ENCODE measurements at regions not wholly inside any gene's neighbourhood (a gene's known extent, or its start where the extent isn't known, plus 50 kb on each side); places are given as distances from the start of the nearest gene placed in this dataset.

DNA sequence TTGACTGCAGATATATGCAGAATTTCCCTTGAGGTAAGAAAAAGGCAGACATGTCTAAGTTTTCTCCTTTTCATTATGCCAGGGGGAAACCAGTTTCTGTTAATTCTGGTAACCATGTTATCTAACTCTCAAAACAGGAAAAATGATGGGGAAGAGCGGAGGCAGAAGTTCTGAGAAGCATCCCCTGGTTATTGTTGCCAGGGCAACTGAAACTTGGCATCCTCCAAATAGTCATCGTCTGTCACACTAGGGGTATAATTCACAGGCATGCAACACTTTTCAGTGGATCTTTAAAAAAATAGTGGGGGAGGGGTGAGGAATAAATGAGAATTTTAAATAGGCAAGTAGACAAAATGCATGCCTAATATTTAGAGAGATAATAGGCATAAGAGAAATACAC is 715.3 kb upstream of the CXADR start:
- no peak for TF ChIP-seq CTCF (IDR thresholded peaks at IDR 0.05; ENCODE audit: low read depth, low read length, missing control alignments)
- no peak for DNase-seq (ENCODE audit: low read depth)
- in situ Hi-C loops (cut with HindIII; ENCODE audit: low sequenced_read_pairs): no loop called here
- no peak overlapping the region for H3K4me3 ChIP-seq (ENCODE audit: low read depth, low read length)

DNA sequence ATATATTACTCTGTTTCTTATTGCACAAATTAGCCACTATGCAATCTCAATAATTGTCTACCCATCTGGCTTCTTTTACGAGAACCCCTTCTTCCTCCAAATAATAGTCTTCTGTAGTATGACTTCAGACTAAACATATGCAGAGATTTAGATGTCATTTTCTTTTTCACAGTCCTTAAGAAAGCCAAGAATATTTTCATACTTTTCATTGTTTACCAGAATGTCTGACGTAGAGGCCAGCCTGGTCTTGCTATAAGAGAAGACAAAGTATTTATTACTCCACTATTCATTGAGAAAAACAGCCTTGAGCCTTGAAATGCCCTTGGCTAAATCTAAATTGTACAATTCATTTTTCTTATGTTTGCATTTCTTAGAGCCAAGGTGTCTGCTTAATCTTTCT is 714.9 kb upstream of the CXADR start:
- in situ Hi-C loops (cut with HindIII; ENCODE audit: low sequenced_read_pairs): no loop called here
- no peak for DNase-seq (ENCODE audit: low read depth)
- TF ChIP-seq CTCF (IDR thresholded peaks at IDR 0.05; ENCODE audit: low read depth, low read length, missing control alignments): no peak
- no peak overlapping the region for H3K4me3 ChIP-seq (ENCODE audit: low read depth, low read length)

DNA sequence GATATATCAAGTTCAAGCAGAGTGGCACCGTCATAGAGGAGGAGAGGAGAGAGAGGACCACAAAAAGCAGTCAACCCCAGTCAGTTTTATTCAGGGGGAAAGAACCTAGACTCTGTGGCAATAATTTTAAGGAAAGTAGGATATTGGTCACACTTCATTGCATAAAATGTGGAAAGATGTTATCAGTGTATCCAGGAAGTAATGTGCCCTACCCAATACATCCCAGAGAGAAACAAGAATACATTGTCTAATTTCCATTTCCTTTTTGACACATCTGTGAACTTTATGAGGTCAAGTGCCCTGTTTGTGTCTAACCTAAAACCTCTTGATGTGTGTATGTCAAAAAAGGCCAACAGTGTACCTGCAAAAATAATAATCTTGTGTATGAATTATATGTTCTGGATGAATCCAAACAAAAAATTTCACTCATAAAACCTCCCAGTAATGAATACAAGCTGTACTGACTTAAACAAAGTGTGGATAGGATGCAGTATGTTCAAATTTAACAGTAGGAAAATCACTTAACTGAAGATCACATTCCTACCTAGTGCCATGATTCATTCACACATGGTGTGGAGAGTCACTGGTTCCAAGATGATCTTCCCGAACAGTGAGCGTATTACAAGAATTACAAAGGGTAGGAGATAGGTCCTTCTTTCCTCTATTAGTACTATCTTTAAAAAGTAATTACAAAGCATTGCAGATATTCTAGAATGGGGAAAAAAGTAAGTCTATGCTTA is 712.1 kb upstream of the CXADR start:
- TF ChIP-seq CTCF (IDR thresholded peaks at IDR 0.05; ENCODE audit: low read depth, low read length, missing control alignments): no peak
- in situ Hi-C loops (cut with HindIII; ENCODE audit: low sequenced_read_pairs): no loop called here
- H3K4me3 ChIP-seq (ENCODE audit: low read depth, low read length): no peak overlapping the region
- no peak for DNase-seq (ENCODE audit: low read depth)

DNA sequence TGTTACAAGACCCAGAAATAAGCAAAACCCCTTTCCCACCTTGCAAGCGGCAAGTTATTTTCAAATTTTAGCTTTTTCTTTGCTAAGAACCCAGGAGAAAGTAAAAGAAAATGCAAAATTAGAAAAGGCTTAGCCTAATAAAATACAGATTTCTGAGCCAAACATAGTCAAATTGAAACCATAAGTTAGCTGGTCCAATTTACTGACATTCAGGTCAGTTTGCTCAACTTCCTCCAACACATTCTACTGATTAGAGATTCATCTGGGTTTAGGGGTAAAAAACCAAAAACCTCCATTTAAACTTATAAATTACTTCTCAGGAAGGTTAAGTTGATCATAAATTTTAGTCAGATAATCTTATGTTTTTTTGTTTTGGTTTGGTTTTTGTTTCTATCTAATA is 701.8 kb upstream of the CXADR start:
- H3K4me3 ChIP-seq (ENCODE audit: low read depth, low read length): no peak overlapping the region
- TF ChIP-seq CTCF (IDR thresholded peaks at IDR 0.05; ENCODE audit: low read depth, low read length, missing control alignments): no peak
- no peak for DNase-seq (ENCODE audit: low read depth)
- in situ Hi-C loops (cut with HindIII; ENCODE audit: low sequenced_read_pairs): no loop called here

DNA sequence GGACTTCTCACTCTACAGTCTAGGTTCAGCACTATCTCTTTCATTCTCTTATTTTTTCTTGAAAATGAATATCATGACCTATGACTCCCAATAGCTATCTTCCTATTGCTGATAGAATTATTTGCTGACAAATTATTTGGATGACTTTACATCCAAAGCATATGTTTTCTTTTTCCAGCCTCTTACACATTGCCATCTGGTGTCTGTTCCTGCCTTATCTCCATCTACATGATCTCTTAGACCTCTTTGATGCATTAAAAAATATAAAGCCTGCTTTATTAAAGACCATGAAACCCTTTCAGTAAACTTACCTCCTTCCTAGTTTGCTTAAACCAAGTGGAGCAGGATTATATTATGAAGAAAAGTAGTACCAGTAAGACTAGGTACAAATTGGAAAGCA is 700.9 kb upstream of the CXADR start:
- TF ChIP-seq CTCF (IDR thresholded peaks at IDR 0.05; ENCODE audit: low read depth, low read length, missing control alignments): no peak
- in situ Hi-C loops (cut with HindIII; ENCODE audit: low sequenced_read_pairs): no loop called here
- DNase-seq (ENCODE audit: low read depth): no peak
- H3K4me3 ChIP-seq (ENCODE audit: low read depth, low read length): no peak overlapping the region

DNA sequence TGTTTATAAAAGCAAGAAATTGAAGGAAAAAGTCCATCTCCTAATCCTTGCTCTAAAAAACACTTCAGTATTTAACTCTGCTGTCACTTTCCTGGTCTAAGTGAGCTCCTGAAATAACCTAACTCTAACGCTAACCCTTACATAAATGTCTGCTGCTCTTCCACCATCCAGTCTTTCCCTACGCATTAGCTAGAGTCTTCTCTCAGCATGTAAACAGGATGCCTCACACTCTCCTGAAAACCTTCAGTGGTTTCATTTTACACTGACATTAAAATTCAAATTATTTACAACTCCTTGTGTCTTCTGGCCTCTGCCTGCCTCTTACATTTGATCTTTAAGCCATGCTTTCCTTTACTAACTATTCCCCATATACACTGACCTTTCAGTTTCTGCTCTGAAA is 697.6 kb upstream of the CXADR start:
- in situ Hi-C loops (cut with HindIII; ENCODE audit: low sequenced_read_pairs): no loop called here
- no peak for TF ChIP-seq CTCF (IDR thresholded peaks at IDR 0.05; ENCODE audit: low read depth, low read length, missing control alignments)
- H3K4me3 ChIP-seq (ENCODE audit: low read depth, low read length): no peak overlapping the region
- no peak for DNase-seq (ENCODE audit: low read depth)

All from astrocyte of the cerebellum (primary cell).